IgD-negative memory B cell (primary cell): ENCODE measurements at regions not wholly inside any gene's neighbourhood (a gene's known extent, or its start where the extent isn't known, plus 50 kb on each side); places are given as distances from the start of the nearest gene placed in this dataset.
"Not testable (repeated sequence)": the region's sequence is repeated elsewhere in the genome, so short reads cannot be mapped to it uniquely, and the experiment has no call there.

Experiments
- H3K27ac Mint-ChIP-seq, 3 donors: one replicate each; pipeline ENCODE4 v1.8.0; 2020 to 2022; ENCODE audit warnings: mild to moderate bottlenecking in 3 of 3, mixed read lengths in 3 of 3, moderate library complexity in 1 of 3
- H3K27me3 Mint-ChIP-seq: one replicate; pipeline ENCODE4 v1.8.0; 2021; ENCODE audit warnings: mixed read lengths
- H3K36me3 Mint-ChIP-seq: one replicate; pipeline ENCODE4 v1.8.0; 2020; ENCODE audit warnings: mild to moderate bottlenecking, mixed read lengths
- H3K4me1 Mint-ChIP-seq, 3 donors: one replicate each; pipeline ENCODE4 v1.8.0; 2020 to 2022; ENCODE audit warnings: mixed read lengths in 3 of 3, mild to moderate bottlenecking in 1 of 3
- H3K4me3 Mint-ChIP-seq, 4 donors: one replicate each; pipeline ENCODE4 v1.8.0; 2020 to 2022; ENCODE audit warnings: mild to moderate bottlenecking in 4 of 4, mixed read lengths in 4 of 4, moderate library complexity in 3 of 4
- H3K9me3 Mint-ChIP-seq, 3 donors: one replicate each; pipeline ENCODE4 v1.8.0; 2020 to 2021; ENCODE audit warnings: mixed read lengths in 3 of 3, mild to moderate bottlenecking in 1 of 3

GRCh38 chr5:135181653-135182052 is 147.6 kb upstream of the PITX1 start:
- Mint-ChIP-seq H3K27ac (no peak overlapping the region), H3K4me1 (peaks cover 0 to 3% (median 3%) of the 10 kb centered on the region in 3 donors), H3K27me3 (peaks cover 7% of the 10 kb centered on the region), H3K36me3 (peaks cover 3% of the 10 kb centered on the region), H3K9me3 (no peaks in the 10 kb centered on the region), H3K4me3 (no peak overlapping the region)

GRCh38 chr5:135179308-135179980 is 145.4 kb upstream of the PITX1 start:
- Mint-ChIP-seq H3K27ac (no peak overlapping the region), H3K4me1 (peaks cover 0 to 3% (median 3%) of the 10 kb centered on the region in 3 donors), H3K36me3 (peaks cover 3% of the 10 kb centered on the region), H3K9me3 (no peaks in the 10 kb centered on the region), H3K4me3 (no peak overlapping the region), H3K27me3 (peaks cover 7% of the 10 kb centered on the region)

GRCh38 chr5:135178476-135179155 is 144.6 kb upstream of the PITX1 start:
- H3K9me3 Mint-ChIP-seq, result no peaks in the 10 kb centered on the region
- H3K4me3 Mint-ChIP-seq, result no peak overlapping the region
- H3K27ac Mint-ChIP-seq, result peak overlapping the region in 1 of 3 donors; percentile 80
- H3K36me3 Mint-ChIP-seq, result peaks cover 3% of the 10 kb centered on the region
- H3K4me1 Mint-ChIP-seq, result peaks cover 0 to 3% (median 3%) of the 10 kb centered on the region in 3 donors
- H3K27me3 Mint-ChIP-seq, result peaks cover 11% of the 10 kb centered on the region

- Mint-ChIP-seq H3K9me3 (no peaks in the 10 kb centered on the region), H3K27ac (no peak overlapping the region), H3K4me3 (no peak overlapping the region), H3K4me1 (peaks cover 0 to 3% (median 3%) of the 10 kb centered on the region in 3 donors), H3K27me3 (peaks cover 16% of the 10 kb centered on the region), H3K36me3 (peaks cover 3% of the 10 kb centered on the region)
Measured at GRCh38 chr5:135177591-135177990, 143.6 kb upstream of the PITX1 start.

GRCh38 chr5:135176991-135177390 is 143.0 kb upstream of the PITX1 start:
- no peak overlapping the region for H3K4me3 Mint-ChIP-seq
- peaks cover 3% of the 10 kb centered on the region for H3K36me3 Mint-ChIP-seq
- no peaks in the 10 kb centered on the region for H3K9me3 Mint-ChIP-seq
- H3K27ac Mint-ChIP-seq, result no peak overlapping the region
- H3K4me1 Mint-ChIP-seq, result peaks cover 0 to 3% (median 3%) of the 10 kb centered on the region in 3 donors
- peaks cover 16% of the 10 kb centered on the region for H3K27me3 Mint-ChIP-seq

- Mint-ChIP-seq H3K4me1 (peaks cover 0 to 3% (median 3%) of the 10 kb centered on the region in 3 donors), H3K27me3 (peaks cover 18% of the 10 kb centered on the region), H3K27ac (no peak overlapping the region), H3K9me3 (no peaks in the 10 kb centered on the region), H3K36me3 (peaks cover 3% of the 10 kb centered on the region), H3K4me3 (no peak overlapping the region)
Measured at GRCh38 chr5:135174315-135175096, 140.5 kb upstream of the PITX1 start.

GRCh38 chr5:135173662-135174290 is 139.7 kb upstream of the PITX1 start:
- no peak overlapping the region for H3K27ac Mint-ChIP-seq

GRCh38 chr5:135172718-135173117 is 138.7 kb upstream of the PITX1 start:
- no peak overlapping the region for H3K4me3 Mint-ChIP-seq
- H3K27ac Mint-ChIP-seq, result no peak overlapping the region
- H3K9me3 Mint-ChIP-seq, result no peaks in the 10 kb centered on the region
- H3K27me3 Mint-ChIP-seq, result peaks cover 23% of the 10 kb centered on the region
- peaks cover 3% of the 10 kb centered on the region for H3K36me3 Mint-ChIP-seq
- H3K4me1 Mint-ChIP-seq, result peaks cover 0 to 3% (median 2%) of the 10 kb centered on the region in 3 donors

More at GRCh38 chr5:135173662-135174290, 139.7 kb upstream of the PITX1 start:
- Mint-ChIP-seq H3K27me3 (peaks cover 17% of the 10 kb centered on the region), H3K4me3 (no peak overlapping the region), H3K4me1 (peaks cover 0 to 3% (median 3%) of the 10 kb centered on the region in 3 donors), H3K9me3 (no peaks in the 10 kb centered on the region), H3K36me3 (peaks cover 3% of the 10 kb centered on the region)

- no peaks in the 10 kb centered on the region for H3K36me3 Mint-ChIP-seq
Measured at GRCh38 chr5:135171336-135171735, 137.3 kb upstream of the PITX1 start.

GRCh38 chr5:135170500-135170899 is 136.5 kb upstream of the PITX1 start:
- no peak overlapping the region for H3K27ac Mint-ChIP-seq
- no peaks in the 10 kb centered on the region for H3K36me3 Mint-ChIP-seq
- peaks cover 24% of the 10 kb centered on the region for H3K27me3 Mint-ChIP-seq
- peaks cover 0 to 2% (median 0%) of the 10 kb centered on the region in 3 donors for H3K9me3 Mint-ChIP-seq
- H3K4me1 Mint-ChIP-seq, result no peaks in the 10 kb centered on the region
- H3K4me3 Mint-ChIP-seq, result no peak overlapping the region

More at GRCh38 chr5:135171336-135171735, 137.3 kb upstream of the PITX1 start:
- Mint-ChIP-seq H3K4me3 (no peak overlapping the region), H3K4me1 (no peaks in the 10 kb centered on the region), H3K27me3 (peaks cover 24% of the 10 kb centered on the region), H3K27ac (no peak overlapping the region), H3K9me3 (peaks cover 0 to 2% (median 0%) of the 10 kb centered on the region in 3 donors)

GRCh38 chr5:135169753-135170152 is 135.7 kb upstream of the PITX1 start:
- Mint-ChIP-seq H3K4me1 (no peaks in the 10 kb centered on the region), H3K9me3 (peaks cover 0 to 2% (median 0%) of the 10 kb centered on the region in 3 donors), H3K27me3 (peaks cover 24% of the 10 kb centered on the region), H3K36me3 (no peaks in the 10 kb centered on the region), H3K4me3 (no peak overlapping the region), H3K27ac (no peak overlapping the region)

GRCh38 chr5:135167634-135168033 is 133.6 kb upstream of the PITX1 start:
- Mint-ChIP-seq H3K27ac (no peak overlapping the region), H3K9me3 (peaks cover 0 to 3% (median 2%) of the 10 kb centered on the region in 3 donors), H3K4me1 (no peaks in the 10 kb centered on the region), H3K36me3 (no peaks in the 10 kb centered on the region), H3K27me3 (peaks cover 21% of the 10 kb centered on the region), H3K4me3 (no peak overlapping the region)

- Mint-ChIP-seq H3K27me3 (peaks cover 22% of the 10 kb centered on the region), H3K9me3 (peaks cover 1 to 10% (median 2%) of the 10 kb centered on the region in 3 donors), H3K27ac (peak overlapping the region in 1 of 3 donors; percentile 13)
- not testable (repeated sequence) for H3K4me3 Mint-ChIP-seq, H3K36me3 Mint-ChIP-seq, H3K4me1 Mint-ChIP-seq
Measured at GRCh38 chr5:135164873-135165614, 131.0 kb upstream of the PITX1 start.

- H3K9me3 Mint-ChIP-seq, result peaks cover 9 to 18% (median 10%) of the 10 kb centered on the region in 3 donors
- H3K4me3 Mint-ChIP-seq, result no peak overlapping the region
- no peak overlapping the region for H3K27ac Mint-ChIP-seq
- H3K36me3 Mint-ChIP-seq, result no peaks in the 10 kb centered on the region
- H3K4me1 Mint-ChIP-seq, result no peaks in the 10 kb centered on the region
- peaks cover 22% of the 10 kb centered on the region for H3K27me3 Mint-ChIP-seq
Measured at GRCh38 chr5:135163964-135164363, 129.9 kb upstream of the PITX1 start.
